ENCODE measurements at regions not wholly inside any gene's neighbourhood (a gene's known extent, or its start where the extent isn't known, plus 50 kb on each side); places are given as distances from the start of the nearest gene placed in this dataset.

DNA sequence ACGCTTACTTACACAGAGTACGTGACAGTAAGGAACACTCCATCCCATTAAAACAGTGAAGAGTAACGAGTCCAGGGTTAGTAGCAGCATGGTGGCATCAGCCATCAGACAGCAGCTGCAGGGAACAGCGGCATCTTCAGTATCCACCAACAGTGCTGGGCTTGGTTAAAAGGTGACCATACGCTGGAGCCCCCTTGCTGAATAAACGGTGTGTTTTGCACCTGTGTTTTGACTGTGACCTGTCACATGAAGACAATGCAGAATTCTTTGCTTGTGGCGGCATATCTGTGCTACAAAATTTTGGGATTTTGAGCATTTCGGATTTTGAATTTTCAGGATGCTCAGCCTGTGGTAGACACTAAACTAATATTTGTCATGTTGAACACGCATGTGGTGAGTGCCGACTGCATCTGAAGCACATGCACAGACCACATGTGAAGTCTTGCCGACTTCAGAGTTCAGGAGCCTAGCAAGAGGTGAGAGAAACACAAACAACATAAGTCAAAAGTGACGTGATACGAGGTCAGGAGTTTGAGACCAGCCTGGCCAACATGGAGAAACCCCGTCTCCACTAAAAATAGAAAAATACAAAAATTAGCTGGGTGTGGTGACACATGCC is 69.3 kb upstream of the FRMD1 start:
- H2AFZ ChIP-seq (ENCODE audit: insufficient read depth, low read depth, low read length, poor library complexity, severe bottlenecking) = no peak overlapping the region
- no peaks in the 10 kb centered on the region for H3K36me3 ChIP-seq (replicated peaks in 1 of 2; ENCODE audit: control extremely low read depth in 1 of 2, control insufficient read depth in 1 of 2, extremely low read depth in 1 of 2, insufficient read depth in 2 of 2, low read length in 1 of 2)
- POLR2A ChIA-PET = no interaction called here
- CTCF ChIA-PET = no interaction called here
- no peaks in the 10 kb centered on the region for H3K79me2 ChIP-seq (ENCODE audit: control insufficient read depth, insufficient read depth, low read length)
- Mint-ChIP-seq H3K4me3 (no peak overlapping the region), H3K9me3 (ENCODE audit: insufficient read depth) (no peaks in the 10 kb centered on the region), H3K27ac (no peak overlapping the region), H3K4me1 (no peaks in the 10 kb centered on the region), H3K27me3 (peaks cover 14% of the 10 kb centered on the region)
- DNase-seq (no peak), ATAC-seq (ENCODE audit: low read depth) (no peak)
- no peak overlapping the region for H3K4me3 ChIP-seq (ENCODE audit: control extremely low read depth in 1 of 5, extremely low read depth in 1 of 5, insufficient read depth in 1 of 5, low read depth in 2 of 5, low read length in 4 of 5)
- H3K4me1 ChIP-seq (ENCODE audit: control insufficient read depth in 2 of 2, insufficient read depth in 2 of 2, low read length in 2 of 2) = no peaks in the 10 kb centered on the region
- H3K27ac ChIP-seq (ENCODE audit: low read length in 2 of 2) = no peak overlapping the region
- no peaks in the 10 kb centered on the region for H4K20me1 ChIP-seq (ENCODE audit: control insufficient read depth, insufficient read depth, low read length, poor library complexity, severe bottlenecking)
- no peak overlapping the region for H3K4me2 ChIP-seq (replicated peaks; ENCODE audit: low read depth, low read length, poor library complexity, severe bottlenecking)
- no peak overlapping the region for H3K9ac ChIP-seq (ENCODE audit: low read length)
- no peak for TF ChIP-seq EZH2 (IDR thresholded peaks at IDR 0.05; ENCODE audit: borderline replicate concordance, insufficient read depth, low read depth, low read length, poor library complexity, severe bottlenecking)
- TF ChIP-seq, protein P1, sequence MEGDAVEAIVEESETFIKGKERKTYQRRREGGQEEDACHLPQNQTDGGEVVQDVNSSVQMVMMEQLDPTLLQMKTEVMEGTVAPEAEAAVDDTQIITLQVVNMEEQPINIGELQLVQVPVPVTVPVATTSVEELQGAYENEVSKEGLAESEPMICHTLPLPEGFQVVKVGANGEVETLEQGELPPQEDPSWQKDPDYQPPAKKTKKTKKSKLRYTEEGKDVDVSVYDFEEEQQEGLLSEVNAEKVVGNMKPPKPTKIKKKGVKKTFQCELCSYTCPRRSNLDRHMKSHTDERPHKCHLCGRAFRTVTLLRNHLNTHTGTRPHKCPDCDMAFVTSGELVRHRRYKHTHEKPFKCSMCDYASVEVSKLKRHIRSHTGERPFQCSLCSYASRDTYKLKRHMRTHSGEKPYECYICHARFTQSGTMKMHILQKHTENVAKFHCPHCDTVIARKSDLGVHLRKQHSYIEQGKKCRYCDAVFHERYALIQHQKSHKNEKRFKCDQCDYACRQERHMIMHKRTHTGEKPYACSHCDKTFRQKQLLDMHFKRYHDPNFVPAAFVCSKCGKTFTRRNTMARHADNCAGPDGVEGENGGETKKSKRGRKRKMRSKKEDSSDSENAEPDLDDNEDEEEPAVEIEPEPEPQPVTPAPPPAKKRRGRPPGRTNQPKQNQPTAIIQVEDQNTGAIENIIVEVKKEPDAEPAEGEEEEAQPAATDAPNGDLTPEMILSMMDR (IDR thresholded peaks at IDR 0.05) = no peak
- intact Hi-C loops (cut with micrococcal nuclease) = no loop called here
- no peaks in the 10 kb centered on the region for H3K27me3 ChIP-seq (replicated peaks in 1 of 4; ENCODE audit: control extremely low read depth in 1 of 4, control insufficient read depth in 3 of 4, insufficient read depth in 4 of 4, low read length in 3 of 4)
- peaks cover 0 to 6% (median 0%) of the 10 kb centered on the region in 3 donors for H3K9me3 ChIP-seq (ENCODE audit: control extremely low read depth in 1 of 3, control insufficient read depth in 2 of 3, insufficient read depth in 1 of 3, low read length in 2 of 3)
- WGBS (ENCODE audit: insufficient coverage) = 87% methylated on average over 11 of the region's 14 CpGs

DNA sequence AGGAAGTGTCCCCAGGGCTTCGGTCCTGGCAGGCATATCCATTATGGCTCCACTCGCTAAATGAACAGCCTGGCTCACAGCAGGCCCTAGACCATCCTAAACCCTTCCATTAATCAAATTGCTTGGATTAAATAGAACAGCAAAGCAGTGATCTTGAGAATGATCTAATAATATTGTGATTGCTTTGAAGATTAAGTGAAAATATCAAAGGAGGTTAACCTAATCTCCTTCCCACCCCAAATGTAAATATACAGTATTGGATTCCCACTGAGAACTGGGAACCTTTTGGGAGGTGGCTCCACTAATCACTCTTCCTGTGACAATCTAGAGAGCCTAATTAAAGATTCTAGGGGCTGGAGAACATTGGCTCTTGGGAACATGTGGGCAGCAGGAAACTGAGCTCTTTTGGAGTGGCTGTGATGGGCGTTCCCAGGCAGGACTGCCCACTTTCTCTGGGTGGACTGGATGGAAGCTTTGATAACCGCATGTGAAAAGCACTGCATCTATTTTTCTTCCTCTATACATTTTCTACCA is 68.3 kb upstream of the FRMD1 start:
- H3K27me3 ChIP-seq (replicated peaks in 1 of 4; ENCODE audit: control extremely low read depth in 1 of 4, control insufficient read depth in 3 of 4, insufficient read depth in 4 of 4, low read length in 3 of 4) = no peaks in the 10 kb centered on the region
- no peak overlapping the region for H3K27ac Mint-ChIP-seq
- no CpG with 5 or more reads among the region's 4 CpGs for WGBS (ENCODE audit: insufficient coverage)
- H3K4me1 Mint-ChIP-seq = no peaks in the 10 kb centered on the region
- H3K36me3 ChIP-seq (replicated peaks in 1 of 2; ENCODE audit: control extremely low read depth in 1 of 2, control insufficient read depth in 1 of 2, extremely low read depth in 1 of 2, insufficient read depth in 2 of 2, low read length in 1 of 2) = no peaks in the 10 kb centered on the region
- no peak overlapping the region for H3K4me3 ChIP-seq (ENCODE audit: control extremely low read depth in 1 of 5, extremely low read depth in 1 of 5, insufficient read depth in 1 of 5, low read depth in 2 of 5, low read length in 4 of 5)
- TF ChIP-seq, protein P1 (IDR thresholded peaks at IDR 0.05) = no peak
- TF ChIP-seq EZH2 (IDR thresholded peaks at IDR 0.05; ENCODE audit: borderline replicate concordance, insufficient read depth, low read depth, low read length, poor library complexity, severe bottlenecking) = no peak
- no peak for DNase-seq
- H3K9ac ChIP-seq (ENCODE audit: low read length) = no peak overlapping the region
- H4K20me1 ChIP-seq (ENCODE audit: control insufficient read depth, insufficient read depth, low read length, poor library complexity, severe bottlenecking) = no peaks in the 10 kb centered on the region
- ChIA-PET CTCF (no interaction called here), POLR2A (no interaction called here)
- no peaks in the 10 kb centered on the region for H3K4me1 ChIP-seq (ENCODE audit: control insufficient read depth in 2 of 2, insufficient read depth in 2 of 2, low read length in 2 of 2)
- no peak overlapping the region for H3K4me3 Mint-ChIP-seq
- no peak overlapping the region for H3K4me2 ChIP-seq (replicated peaks; ENCODE audit: low read depth, low read length, poor library complexity, severe bottlenecking)
- peaks cover 14% of the 10 kb centered on the region for H3K27me3 Mint-ChIP-seq
- no peak overlapping the region for H3K27ac ChIP-seq (ENCODE audit: low read length in 2 of 2)
- peaks cover 0 to 6% (median 0%) of the 10 kb centered on the region in 3 donors for H3K9me3 ChIP-seq (ENCODE audit: control extremely low read depth in 1 of 3, control insufficient read depth in 2 of 3, insufficient read depth in 1 of 3, low read length in 2 of 3)
- ATAC-seq (ENCODE audit: low read depth) = no peak
- no peaks in the 10 kb centered on the region for H3K9me3 Mint-ChIP-seq (ENCODE audit: insufficient read depth)
- no peaks in the 10 kb centered on the region for H3K79me2 ChIP-seq (ENCODE audit: control insufficient read depth, insufficient read depth, low read length)
- intact Hi-C loops (cut with micrococcal nuclease) = no loop called here
- no peak overlapping the region for H2AFZ ChIP-seq (ENCODE audit: insufficient read depth, low read depth, low read length, poor library complexity, severe bottlenecking)
